Dermis blood vessel endothelial cell (primary cell): ENCODE measurements at regions not wholly inside any gene's neighbourhood (a gene's known extent, or its start where the extent isn't known, plus 50 kb on each side); places are given as distances from the start of the nearest gene placed in this dataset.
"Not testable (repeated sequence)": the region's sequence is repeated elsewhere in the genome, so short reads cannot be mapped to it uniquely, and the experiment has no call there.

Experiments
- DNase-seq: peaks from one replicate; pipeline ENCODE4 v3.0.0; 2010

- DNase-seq, result no peak
Measured at GRCh38 chr4:132097041-132097440, 1052.1 kb upstream of the PCDH10 start.

GRCh38 chr4:132101526-132101925 lies 1047.6 kb upstream of the PCDH10 start:
- DNase-seq, result no peak

- no peak for DNase-seq
Measured at GRCh38 chr4:132108784-132109183, 1040.3 kb upstream of the PCDH10 start.

GRCh38 chr4:132114885-132115284 lies 1034.2 kb upstream of the PCDH10 start:
- no peak for DNase-seq

- not testable (repeated sequence) for DNase-seq
Measured at GRCh38 chr4:132122741-132123140, 1026.4 kb upstream of the PCDH10 start.

- no peak for DNase-seq
Measured at GRCh38 chr4:132123870-132124623, 1025.0 kb upstream of the PCDH10 start.

- DNase-seq, result no peak
Measured at GRCh38 chr4:132124624-132124974, 1024.5 kb upstream of the PCDH10 start.

GRCh38 chr4:132125131-132125530 lies 1024.0 kb upstream of the PCDH10 start:
- no peak for DNase-seq

GRCh38 chr4:132132433-132132832 lies 1016.7 kb upstream of the PCDH10 start:
- no peak for DNase-seq

GRCh38 chr4:132169660-132170059 lies 979.4 kb upstream of the PCDH10 start:
- DNase-seq, result no peak

- DNase-seq, result no peak
Measured at GRCh38 chr4:132180020-132180427, 969.1 kb upstream of the PCDH10 start.

GRCh38 chr4:132195176-132195575 lies 953.9 kb upstream of the PCDH10 start:
- no peak for DNase-seq

GRCh38 chr4:132203618-132204017 lies 945.5 kb upstream of the PCDH10 start:
- DNase-seq, result no peak

- DNase-seq, result no peak
Measured at GRCh38 chr4:132214519-132214918, 934.6 kb upstream of the PCDH10 start.

- DNase-seq, result no peak
Measured at GRCh38 chr4:132218406-132218805, 930.7 kb upstream of the PCDH10 start.

- DNase-seq, result no peak
Measured at GRCh38 chr4:132227151-132227856, 921.8 kb upstream of the PCDH10 start.

- DNase-seq, result peak; percentile 2
Measured at GRCh38 chr4:132227857-132228165, 921.3 kb upstream of the PCDH10 start.

GRCh38 chr4:132228676-132229075 lies 920.4 kb upstream of the PCDH10 start:
- no peak for DNase-seq

- DNase-seq, result no peak
Measured at GRCh38 chr4:132230025-132230424, 919.1 kb upstream of the PCDH10 start.

- DNase-seq, result no peak
Measured at GRCh38 chr4:132238697-132239096, 910.4 kb upstream of the PCDH10 start.

- DNase-seq, result no peak
Measured at GRCh38 chr4:132240081-132240480, 909.0 kb upstream of the PCDH10 start.

GRCh38 chr4:132245319-132245718 lies 903.8 kb upstream of the PCDH10 start:
- DNase-seq, result no peak

- no peak for DNase-seq
Measured at GRCh38 chr4:132264176-132264575, 884.9 kb upstream of the PCDH10 start.

GRCh38 chr4:132266374-132266773 lies 882.7 kb upstream of the PCDH10 start:
- no peak for DNase-seq

- DNase-seq, result no peak
Measured at GRCh38 chr4:132267321-132267720, 881.8 kb upstream of the PCDH10 start.
